SK-N-SH treated with all-trans-retinoic acid at 6 μM for 48 hours (cell line): ENCODE measurements at regions not wholly inside any gene's neighbourhood (a gene's known extent, or its start where the extent isn't known, plus 50 kb on each side); places are given as distances from the start of the nearest gene placed in this dataset.

ENCODE experiments used
- ATAC-seq: fragments of 200-7000 bp; cut with Tn5 transposase; 3 replicates; pipeline ENCODE4 v1.9.1; 2020; ENCODE audit warnings: mild to moderate bottlenecking, moderate library complexity
- ARNTL ChIP-seq: fragments of 450-650 bp; formaldehyde crosslinking; IDR thresholded peaks from 2 replicates; pipeline ENCODE4 v1.5.0; 2020; ENCODE audit warnings: low read depth, mild to moderate bottlenecking, moderate library complexity, borderline replicate concordance
- BACH2 ChIP-seq: fragments of 250-450 bp; sonication (Bioruptor Pico); IDR thresholded peaks from 2 replicates; pipeline ENCODE4 v1.9.0; 2021; ENCODE audit warnings: mild to moderate bottlenecking, borderline replicate concordance
- CREB5 ChIP-seq: fragments of 250-450 bp; sonication (Bioruptor Pico); IDR thresholded peaks from 2 replicates; pipeline ENCODE4 v1.5.1; 2020; ENCODE audit warnings: low read depth, mild to moderate bottlenecking, moderate library complexity
- CSDC2 ChIP-seq: fragments of 250-450 bp; sonication (Bioruptor Pico); IDR thresholded peaks from 2 replicates; pipeline ENCODE4 v1.5.0; 2020; ENCODE audit warnings: mild to moderate bottlenecking, moderate library complexity
- ESRRG ChIP-seq: fragments of 250-450 bp; sonication (Bioruptor Pico); IDR thresholded peaks from 2 replicates; pipeline ENCODE4 v1.6.1; 2021; ENCODE audit warnings: mild to moderate bottlenecking
- GLIS3 ChIP-seq: fragments of 250-450 bp; sonication (Bioruptor Pico); IDR thresholded peaks from 2 replicates; pipeline ENCODE4 v1.5.0; 2020; ENCODE audit warnings: mild to moderate bottlenecking, moderate library complexity
- ISL1 ChIP-seq: fragments of 250-450 bp; sonication (Bioruptor Pico); IDR thresholded peaks from 2 replicates; pipeline ENCODE4 v2.1.2; 2022; ENCODE audit warnings: mild to moderate bottlenecking, moderate library complexity
- PATZ1 ChIP-seq: fragments of 250-450 bp; sonication (Bioruptor Pico); IDR thresholded peaks from 2 replicates; pipeline ENCODE4 v1.8.0; 2020; ENCODE audit warnings: mild to moderate bottlenecking, moderate library complexity, borderline replicate concordance
- POU6F1 ChIP-seq: fragments of 250-450 bp; sonication (Bioruptor Pico); IDR thresholded peaks from 2 replicates; pipeline ENCODE4 v1.8.0; 2021; ENCODE audit warnings: low read depth, mild to moderate bottlenecking, moderate library complexity, borderline replicate concordance
- PPARA ChIP-seq: fragments of 250-450 bp; sonication (Bioruptor Pico); IDR thresholded peaks from 2 replicates; pipeline ENCODE4 v1.5.0; 2020; ENCODE audit warnings: mild to moderate bottlenecking, borderline replicate concordance
- RARB ChIP-seq: fragments of 250-450 bp; sonication (Bioruptor Pico); IDR thresholded peaks from 2 replicates; pipeline ENCODE4 v1.8.0; 2021; ENCODE audit warnings: mild to moderate bottlenecking, moderate library complexity
- SNAI2 ChIP-seq: fragments of 250-450 bp; sonication (Bioruptor Pico); IDR thresholded peaks from 2 replicates; pipeline ENCODE4 v1.5.0; 2020; ENCODE audit warnings: mild to moderate bottlenecking, moderate library complexity
- TCF4 ChIP-seq: fragments of 250-450 bp; sonication (Bioruptor Pico); IDR thresholded peaks from 2 replicates; pipeline ENCODE4 v1.8.0; 2021; ENCODE audit warnings: mild to moderate bottlenecking, moderate library complexity, borderline replicate concordance
- TOX ChIP-seq: fragments of 250-450 bp; sonication (Bioruptor Pico); IDR thresholded peaks from 2 replicates; pipeline ENCODE4 v1.8.0; 2021; ENCODE audit warnings: mild to moderate bottlenecking, moderate library complexity, borderline replicate concordance
- ZC3H10 ChIP-seq: fragments of 250-450 bp; sonication (Bioruptor Pico); IDR thresholded peaks from 2 replicates; pipeline ENCODE4 v1.5.1; 2021; ENCODE audit warnings: mild to moderate bottlenecking, moderate library complexity
- ZFP3 ChIP-seq: fragments of 250-450 bp; sonication (Bioruptor Pico); IDR thresholded peaks from 2 replicates; pipeline ENCODE4 v1.5.0; 2020; ENCODE audit warnings: mild to moderate bottlenecking, moderate library complexity
- ZFP30 ChIP-seq: fragments of 450-650 bp; formaldehyde crosslinking; IDR thresholded peaks from 2 replicates; pipeline ENCODE4 v1.5.0; 2022; ENCODE audit warnings: mild to moderate bottlenecking, moderate library complexity
- ZNF565 ChIP-seq: fragments of 450-650 bp; formaldehyde crosslinking; conservative IDR thresholded peaks from 2 replicates; pipeline ENCODE4 v1.5.0; 2020; ENCODE audit warnings: low read depth, mild to moderate bottlenecking, moderate library complexity
- ZNF70 ChIP-seq: fragments of 450-650 bp; formaldehyde crosslinking; IDR thresholded peaks from 2 replicates; pipeline ENCODE4 v1.5.0; 2020; ENCODE audit warnings: mild to moderate bottlenecking, moderate library complexity
- ZNF8 ChIP-seq: fragments of 450-650 bp; formaldehyde crosslinking; IDR thresholded peaks from 2 replicates; pipeline ENCODE4 v1.5.0; 2020; ENCODE audit warnings: mild to moderate bottlenecking, moderate library complexity

- TF ChIP-seq ISL1 (no peak), ZNF8 (CRISPR knock-in tag) (no peak), RARB (CRISPR knock-in tag) (no peak), ZFP3 (CRISPR knock-in tag) (no peak), GLIS3 (CRISPR knock-in tag) (no peak), CREB5 (CRISPR knock-in tag) (no peak), ZC3H10 (CRISPR knock-in tag) (no peak), CSDC2 (CRISPR knock-in tag) (no peak), ARNTL (CRISPR knock-in tag) (no peak), TCF4 (no peak), ESRRG (CRISPR knock-in tag) (no peak)
- TF ChIP-seq, all 23 proteins: peak for 0
- no peak for ATAC-seq
Observed at GRCh38 chr13:74280795-74281490, 146.7 kb upstream of the KLF12 start.

- ATAC-seq = no peak
- TF ChIP-seq PPARA (CRISPR knock-in tag) (no peak), ZNF565 (CRISPR knock-in tag) (no peak), ESRRG (CRISPR knock-in tag) (no peak), ZFP30 (no peak), BACH2 (no peak)
- TF ChIP-seq, all 23 proteins: peak for 0
Observed at GRCh38 chr13:74280093-74280794, 146.0 kb upstream of the KLF12 start.

GRCh38 chr13:74278901-74279300, 144.7 kb upstream of the KLF12 start:
- no peak for ATAC-seq
- no peak for TF ChIP-seq ARNTL (CRISPR knock-in tag)
- no peak for TF ChIP-seq ESRRG (CRISPR knock-in tag)
- TF ChIP-seq SNAI2 (CRISPR knock-in tag) = no peak
- no peak for TF ChIP-seq RARB (CRISPR knock-in tag)
- no peak for TF ChIP-seq PATZ1 (CRISPR knock-in tag)
- TF ChIP-seq GLIS3 (CRISPR knock-in tag) = no peak

GRCh38 chr13:74274916-74275315, 140.7 kb upstream of the KLF12 start:
- ATAC-seq = no peak
- no peak for TF ChIP-seq SNAI2 (CRISPR knock-in tag)
- TF ChIP-seq CREB5 (CRISPR knock-in tag) = no peak
- no peak for TF ChIP-seq GLIS3 (CRISPR knock-in tag)
- no peak for TF ChIP-seq ZNF565 (CRISPR knock-in tag)
- no peak for TF ChIP-seq ZFP3 (CRISPR knock-in tag)
- TF ChIP-seq TOX (CRISPR knock-in tag) = no peak
- TF ChIP-seq ISL1 = no peak
- TF ChIP-seq BACH2 = no peak
- no peak for TF ChIP-seq CSDC2 (CRISPR knock-in tag)
- no peak for TF ChIP-seq ESRRG (CRISPR knock-in tag)
- TF ChIP-seq ARNTL (CRISPR knock-in tag) = no peak
- TF ChIP-seq ZNF8 (CRISPR knock-in tag) = no peak
- TF ChIP-seq POU6F1 = no peak
- TF ChIP-seq PPARA (CRISPR knock-in tag) = no peak
- TF ChIP-seq ZFP30 = no peak
- TF ChIP-seq ZNF70 = no peak
- no peak for TF ChIP-seq ZC3H10 (CRISPR knock-in tag)
